SK-N-SH (cell line): ENCODE measurements at regions not wholly inside any gene's neighbourhood (a gene's known extent, or its start where the extent isn't known, plus 50 kb on each side); places are given as distances from the start of the nearest gene placed in this dataset.
A peak's percentile ranks its signal among the peaks of the same experiment; 100 is the strongest.

Experiments
- EZH2phosphoT487 ChIP-seq: fragments of 200-600 bp; sonication (generic); IDR thresholded peaks from 2 replicates; pipeline ENCODE4 v1.6.1; 2017; ENCODE audit warnings: low read depth, mixed run types, mild to moderate bottlenecking, antibody characterized with exemption, moderate library complexity, borderline replicate concordance
- POLR2AphosphoS5 ChIP-seq: IDR thresholded peaks from 2 replicates; pipeline ENCODE4 v1.6.1; 2012; ENCODE audit warnings: low read depth, low read length
- RAD21 ChIP-seq: IDR thresholded peaks from 2 replicates; pipeline ENCODE4 v1.6.1; 2012; ENCODE audit warnings: mild to moderate bottlenecking, low read length
- RCOR1 ChIP-seq: fragments of 150-350 bp; IDR thresholded peaks from 2 replicates; pipeline ENCODE4 v1.6.1; 2017; ENCODE audit warnings: antibody characterized with exemption, low read length
- TAF1 ChIP-seq: IDR thresholded peaks from 2 replicates; pipeline ENCODE4 v1.6.1; 2012; ENCODE audit warnings: low read depth, mild to moderate bottlenecking, low read length, moderate library complexity, borderline replicate concordance
- TF ChIP-seq, protein P1 (sequence below): fragments of 200-600 bp; sonication (generic); IDR thresholded peaks from 2 replicates; pipeline ENCODE4 v1.6.1; 2017; ENCODE audit warnings: antibody characterized with exemption, mild to moderate bottlenecking, moderate library complexity

DNA sequence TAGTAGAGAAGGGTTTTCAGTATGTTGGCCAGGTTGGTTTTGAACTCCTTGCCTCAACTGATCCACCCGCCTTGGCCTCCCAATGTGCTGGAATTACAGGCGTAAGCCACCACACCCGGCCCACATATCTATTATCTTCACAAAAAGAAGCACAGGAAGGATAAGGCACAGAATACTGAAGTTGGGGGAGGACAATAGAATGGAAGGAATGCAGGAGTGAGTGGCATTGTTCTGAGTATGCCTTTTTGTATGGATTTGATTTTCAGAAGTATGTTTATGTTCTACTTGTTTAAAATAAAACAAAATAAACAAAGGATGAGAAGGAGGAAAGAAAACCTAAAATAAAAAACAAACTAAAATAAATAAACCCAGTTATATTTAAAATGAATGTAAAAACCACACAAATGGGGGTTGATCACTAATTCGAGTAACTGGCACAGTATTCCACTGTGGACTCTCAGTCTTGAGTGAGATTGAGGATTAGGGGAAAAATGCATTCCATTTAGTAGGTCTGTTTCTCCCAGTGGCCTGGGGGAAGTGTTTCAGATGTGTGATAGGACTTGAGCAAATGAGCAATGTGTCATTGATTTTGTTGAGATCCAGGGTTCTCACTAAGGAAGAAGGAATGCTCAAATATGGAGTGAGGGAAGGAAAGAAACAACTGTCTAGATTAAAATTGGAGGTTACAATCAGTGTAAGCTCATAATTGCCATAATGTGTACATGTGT, 109.0 kb upstream of the C1QTNF7 start:
- TF ChIP-seq RCOR1: peak; percentile 30; the same call in 1 of the 2 replicates
- TF ChIP-seq, protein P1, sequence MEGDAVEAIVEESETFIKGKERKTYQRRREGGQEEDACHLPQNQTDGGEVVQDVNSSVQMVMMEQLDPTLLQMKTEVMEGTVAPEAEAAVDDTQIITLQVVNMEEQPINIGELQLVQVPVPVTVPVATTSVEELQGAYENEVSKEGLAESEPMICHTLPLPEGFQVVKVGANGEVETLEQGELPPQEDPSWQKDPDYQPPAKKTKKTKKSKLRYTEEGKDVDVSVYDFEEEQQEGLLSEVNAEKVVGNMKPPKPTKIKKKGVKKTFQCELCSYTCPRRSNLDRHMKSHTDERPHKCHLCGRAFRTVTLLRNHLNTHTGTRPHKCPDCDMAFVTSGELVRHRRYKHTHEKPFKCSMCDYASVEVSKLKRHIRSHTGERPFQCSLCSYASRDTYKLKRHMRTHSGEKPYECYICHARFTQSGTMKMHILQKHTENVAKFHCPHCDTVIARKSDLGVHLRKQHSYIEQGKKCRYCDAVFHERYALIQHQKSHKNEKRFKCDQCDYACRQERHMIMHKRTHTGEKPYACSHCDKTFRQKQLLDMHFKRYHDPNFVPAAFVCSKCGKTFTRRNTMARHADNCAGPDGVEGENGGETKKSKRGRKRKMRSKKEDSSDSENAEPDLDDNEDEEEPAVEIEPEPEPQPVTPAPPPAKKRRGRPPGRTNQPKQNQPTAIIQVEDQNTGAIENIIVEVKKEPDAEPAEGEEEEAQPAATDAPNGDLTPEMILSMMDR: no peak
- no peak for TF ChIP-seq EZH2phosphoT487
- no peak for TF ChIP-seq RAD21
- no peak for TF ChIP-seq TAF1
- no peak for TF ChIP-seq POLR2AphosphoS5
